Left ventricle myocardium superior (tissue), 1 donor: ENCODE measurements at regions not wholly inside any gene's neighbourhood (a gene's known extent, or its start where the extent isn't known, plus 50 kb on each side); places are given as distances from the start of the nearest gene placed in this dataset.
"Not testable (repeated sequence)": the region's sequence is repeated elsewhere in the genome, so short reads cannot be mapped to it uniquely, and the experiment has no call there.

Experiments
- ATAC-seq: fragments of 200-7000 bp; cut with Tn5 transposase; one replicate; pipeline ENCODE4 v1.9.1; 2020; ENCODE audit warnings: mild to moderate bottlenecking, moderate library complexity
- DNase-seq: peaks from one replicate; pipeline ENCODE4 v3.0.0-alpha.2; 2020
- intact Hi-C: fragments of 100-400 bp; cut with micrococcal nuclease; formaldehyde crosslinking; loops from one replicate; pipeline ENCODE4 v1.11.0; 2022
- donor health status: DM: no; HTN: yes; CAD: no; lungs with severe emphysema.

GRCh38 chr6:158920311-158920905 is 79.6 kb downstream of the RSPH3 start:
- intact Hi-C loops = no loop called here
- DNase-seq = no peak
- no peak for ATAC-seq

- intact Hi-C loops = no loop called here
- no peak for ATAC-seq
- DNase-seq = no peak
Measured at GRCh38 chr6:158919865-158920264, 80.1 kb downstream of the RSPH3 start.

- intact Hi-C loops = no loop called here
- DNase-seq (no peak), ATAC-seq (no peak)
Measured at GRCh38 chr6:158916617-158917016, 83.4 kb downstream of the RSPH3 start.

GRCh38 chr6:158914923-158915322 is 85.1 kb downstream of the RSPH3 start:
- intact Hi-C loops = no loop called here
- DNase-seq = no peak

GRCh38 chr6:158913580-158913979 is 86.4 kb downstream of the RSPH3 start:
- ATAC-seq = no peak
- intact Hi-C loops = no loop called here
- no peak for DNase-seq

More at GRCh38 chr6:158914923-158915322, 85.1 kb downstream of the RSPH3 start:
- ATAC-seq = no peak

- ATAC-seq (no peak), DNase-seq (no peak)
- intact Hi-C loops = no loop called here
Measured at GRCh38 chr6:158912655-158913054, 87.3 kb downstream of the RSPH3 start.

GRCh38 chr6:158911746-158912480 is 88.1 kb downstream of the RSPH3 start:
- ATAC-seq (no peak), DNase-seq (no peak)
- intact Hi-C loops = no loop called here

- no peak for DNase-seq
- no peak for ATAC-seq
- intact Hi-C loops = no loop called here
Measured at GRCh38 chr6:158910484-158911440, 89.2 kb downstream of the RSPH3 start.

- no peak for ATAC-seq
- DNase-seq = no peak
- intact Hi-C loops = no loop called here
Measured at GRCh38 chr6:158909938-158910337, 90.1 kb downstream of the RSPH3 start.

- ATAC-seq = no peak
- intact Hi-C loops = no loop called here
- no peak for DNase-seq
Measured at GRCh38 chr6:158908606-158909005, 89.4 kb upstream of the EZR start.

- intact Hi-C loops = no loop called here
- DNase-seq (no peak), ATAC-seq (no peak)
Measured at GRCh38 chr6:158907931-158908330, 88.8 kb upstream of the EZR start.

- intact Hi-C loops = no loop called here
- ATAC-seq (no peak), DNase-seq (no peak)
Measured at GRCh38 chr6:158906926-158907325, 87.8 kb upstream of the EZR start.

- no peak for ATAC-seq
- intact Hi-C loops = no loop called here
- DNase-seq = no peak
Measured at GRCh38 chr6:158905277-158905676, 86.1 kb upstream of the EZR start.

- DNase-seq (no peak), ATAC-seq (no peak)
- intact Hi-C loops = no loop called here
Measured at GRCh38 chr6:158903801-158904200, 84.6 kb upstream of the EZR start.

- ATAC-seq (no peak), DNase-seq (no peak)
- intact Hi-C loops = no loop called here
Measured at GRCh38 chr6:158900663-158901312, 81.6 kb upstream of the EZR start.

GRCh38 chr6:158897236-158897635 is 78.1 kb upstream of the EZR start:
- no peak for ATAC-seq
- intact Hi-C loops = no loop called here
- no peak for DNase-seq

GRCh38 chr6:158895661-158896060 is 76.5 kb upstream of the EZR start:
- no peak for DNase-seq
- intact Hi-C loops = no loop called here
- ATAC-seq = no peak

GRCh38 chr6:158894193-158894592 is 75.0 kb upstream of the EZR start:
- no peak for DNase-seq
- no peak for ATAC-seq
- intact Hi-C loops = no loop called here

GRCh38 chr6:158892266-158892665 is 73.1 kb upstream of the EZR start:
- intact Hi-C loops = no loop called here
- ATAC-seq (no peak), DNase-seq (no peak)

- intact Hi-C loops, DNase-seq, ATAC-seq: not testable (repeated sequence)
Measured at GRCh38 chr6:158891560-158891959, 72.4 kb upstream of the EZR start.
